Activated CD8-positive, alpha-beta T cell treated with anti-CD3 and anti-CD28 coated beads for 36 hours (primary cell): ENCODE measurements at regions not wholly inside any gene's neighbourhood (a gene's known extent, or its start where the extent isn't known, plus 50 kb on each side); places are given as distances from the start of the nearest gene placed in this dataset.

ENCODE experiments used
- ATAC-seq: fragments of 200-7000 bp; cut with Tn5 transposase; one replicate; pipeline ENCODE4 v1.10.0; 2021; ENCODE audit warnings: mild to moderate bottlenecking, moderate library complexity
- CTCF ChIA-PET: fragments of 350-600 bp; sonication (Branson Sonifier 250); formaldehyde crosslinking; loops from one replicate; lab custom pipeline; 2021; ENCODE audit warnings: antibody characterized with exemption; lab: Charles Lee
- POLR2A ChIA-PET: fragments of 350-600 bp; sonication (Branson Sonifier 250); formaldehyde crosslinking; loops from one replicate; lab custom pipeline; 2021; ENCODE audit warnings: antibody characterized with exemption; lab: Charles Lee
- DNase-seq: peaks from one replicate; pipeline ENCODE4 v3.0.0-alpha.2; 2020
- H3K27ac Mint-ChIP-seq: one replicate; pipeline ENCODE4 v1.8.0; 2021; ENCODE audit warnings: mild to moderate bottlenecking, mixed read lengths
- H3K27me3 Mint-ChIP-seq: one replicate; pipeline ENCODE4 v1.8.0; 2021; ENCODE audit warnings: mixed read lengths
- H3K36me3 Mint-ChIP-seq: one replicate; pipeline ENCODE4 v1.8.0; 2021; ENCODE audit warnings: low read depth, mixed read lengths
- H3K4me1 Mint-ChIP-seq: one replicate; pipeline ENCODE4 v1.8.0; 2021; ENCODE audit warnings: low read depth, mixed read lengths
- H3K4me3 Mint-ChIP-seq: one replicate; pipeline ENCODE4 v1.8.0; 2021; ENCODE audit warnings: mild to moderate bottlenecking, moderate library complexity, mixed read lengths
- H3K9me3 Mint-ChIP-seq: one replicate; pipeline ENCODE4 v1.8.0; 2021; ENCODE audit warnings: mixed read lengths
- intact Hi-C: fragments of 100-400 bp; cut with micrococcal nuclease; formaldehyde crosslinking; loops from one replicate; pipeline ENCODE4 v1.10.0; 2022
- TF ChIP-seq, protein P1 (sequence below): fragments of 200-600 bp; IDR thresholded peaks from one replicate; pipeline ENCODE4 v1.8.0; 2022; ENCODE audit warnings: antibody characterized with exemption, mild to moderate bottlenecking

DNA sequence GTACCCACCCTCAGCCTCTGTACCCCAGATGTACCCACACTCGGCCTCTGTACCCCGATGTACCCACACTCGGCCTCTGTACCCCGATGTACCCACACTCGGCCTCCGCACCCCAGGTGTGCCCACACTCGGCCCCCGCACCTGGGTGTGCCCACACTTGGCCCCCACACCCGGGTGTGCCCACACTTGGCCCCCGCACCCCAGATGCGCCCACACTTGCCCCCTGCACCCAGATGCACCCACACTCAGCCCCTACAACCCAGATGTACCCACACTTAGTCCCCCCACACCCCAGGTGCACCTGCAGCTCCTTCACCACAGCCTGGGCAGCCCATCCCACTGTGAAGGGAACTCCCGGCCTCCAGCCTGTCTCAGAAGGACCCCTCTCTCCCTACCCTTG lies 69.7 kb downstream of the PEX11G start:
- ChIA-PET CTCF (no interaction called here), POLR2A (no interaction called here)
- no peak for DNase-seq
- TF ChIP-seq, protein P1, sequence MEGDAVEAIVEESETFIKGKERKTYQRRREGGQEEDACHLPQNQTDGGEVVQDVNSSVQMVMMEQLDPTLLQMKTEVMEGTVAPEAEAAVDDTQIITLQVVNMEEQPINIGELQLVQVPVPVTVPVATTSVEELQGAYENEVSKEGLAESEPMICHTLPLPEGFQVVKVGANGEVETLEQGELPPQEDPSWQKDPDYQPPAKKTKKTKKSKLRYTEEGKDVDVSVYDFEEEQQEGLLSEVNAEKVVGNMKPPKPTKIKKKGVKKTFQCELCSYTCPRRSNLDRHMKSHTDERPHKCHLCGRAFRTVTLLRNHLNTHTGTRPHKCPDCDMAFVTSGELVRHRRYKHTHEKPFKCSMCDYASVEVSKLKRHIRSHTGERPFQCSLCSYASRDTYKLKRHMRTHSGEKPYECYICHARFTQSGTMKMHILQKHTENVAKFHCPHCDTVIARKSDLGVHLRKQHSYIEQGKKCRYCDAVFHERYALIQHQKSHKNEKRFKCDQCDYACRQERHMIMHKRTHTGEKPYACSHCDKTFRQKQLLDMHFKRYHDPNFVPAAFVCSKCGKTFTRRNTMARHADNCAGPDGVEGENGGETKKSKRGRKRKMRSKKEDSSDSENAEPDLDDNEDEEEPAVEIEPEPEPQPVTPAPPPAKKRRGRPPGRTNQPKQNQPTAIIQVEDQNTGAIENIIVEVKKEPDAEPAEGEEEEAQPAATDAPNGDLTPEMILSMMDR: no peak
- no peak overlapping the region for H3K4me3 Mint-ChIP-seq
- H3K27me3 Mint-ChIP-seq: no peaks in the 10 kb centered on the region
- ATAC-seq: no peak
- H3K27ac Mint-ChIP-seq: peak overlapping the region; percentile 15
- peaks cover 10% of the 10 kb centered on the region for H3K4me1 Mint-ChIP-seq
- intact Hi-C loops: no loop called here
- peaks cover 11% of the 10 kb centered on the region for H3K36me3 Mint-ChIP-seq
- no peaks in the 10 kb centered on the region for H3K9me3 Mint-ChIP-seq

DNA sequence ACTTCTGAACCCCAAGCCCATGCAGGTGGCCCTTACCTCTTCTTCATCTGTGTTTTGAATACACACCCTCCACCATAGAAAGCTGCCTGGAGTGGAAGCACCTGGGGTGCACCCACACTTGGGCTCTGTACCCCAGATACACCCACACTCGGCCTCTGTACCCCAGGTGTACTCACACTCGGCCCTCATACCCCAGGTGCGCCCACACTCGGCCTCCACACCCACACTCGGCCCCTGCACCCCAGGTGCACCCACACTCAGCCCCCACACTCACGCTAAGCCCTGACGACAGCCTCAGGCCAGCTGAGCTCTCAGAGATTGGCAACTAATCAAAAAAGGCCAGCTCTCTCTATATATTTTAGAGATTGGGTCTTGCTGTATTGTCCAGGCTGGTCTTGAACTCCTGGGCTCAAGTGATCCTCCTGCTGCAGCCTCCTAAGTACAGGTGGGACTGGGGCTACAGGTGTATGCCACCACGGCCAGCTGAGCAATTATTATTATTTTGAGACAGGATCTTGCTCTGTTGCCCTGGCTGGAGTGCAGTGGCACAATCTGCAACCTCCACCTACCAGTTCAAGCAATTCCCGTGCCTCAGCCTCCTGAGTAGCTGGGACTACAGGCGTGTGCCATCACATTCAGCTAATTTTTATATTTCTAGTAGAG lies 68.9 kb downstream of the PEX11G start:
- Mint-ChIP-seq H3K4me1 (peaks cover 12% of the 10 kb centered on the region), H3K36me3 (peaks cover 11% of the 10 kb centered on the region), H3K4me3 (no peak overlapping the region), H3K9me3 (no peaks in the 10 kb centered on the region), H3K27me3 (no peaks in the 10 kb centered on the region), H3K27ac (peak overlapping the region; percentile 15)
- no peak for DNase-seq
- no peak for ATAC-seq
- ChIA-PET CTCF (no interaction called here), POLR2A (no interaction called here)
- TF ChIP-seq, protein P1: no peak
- intact Hi-C loops: no loop called here

DNA sequence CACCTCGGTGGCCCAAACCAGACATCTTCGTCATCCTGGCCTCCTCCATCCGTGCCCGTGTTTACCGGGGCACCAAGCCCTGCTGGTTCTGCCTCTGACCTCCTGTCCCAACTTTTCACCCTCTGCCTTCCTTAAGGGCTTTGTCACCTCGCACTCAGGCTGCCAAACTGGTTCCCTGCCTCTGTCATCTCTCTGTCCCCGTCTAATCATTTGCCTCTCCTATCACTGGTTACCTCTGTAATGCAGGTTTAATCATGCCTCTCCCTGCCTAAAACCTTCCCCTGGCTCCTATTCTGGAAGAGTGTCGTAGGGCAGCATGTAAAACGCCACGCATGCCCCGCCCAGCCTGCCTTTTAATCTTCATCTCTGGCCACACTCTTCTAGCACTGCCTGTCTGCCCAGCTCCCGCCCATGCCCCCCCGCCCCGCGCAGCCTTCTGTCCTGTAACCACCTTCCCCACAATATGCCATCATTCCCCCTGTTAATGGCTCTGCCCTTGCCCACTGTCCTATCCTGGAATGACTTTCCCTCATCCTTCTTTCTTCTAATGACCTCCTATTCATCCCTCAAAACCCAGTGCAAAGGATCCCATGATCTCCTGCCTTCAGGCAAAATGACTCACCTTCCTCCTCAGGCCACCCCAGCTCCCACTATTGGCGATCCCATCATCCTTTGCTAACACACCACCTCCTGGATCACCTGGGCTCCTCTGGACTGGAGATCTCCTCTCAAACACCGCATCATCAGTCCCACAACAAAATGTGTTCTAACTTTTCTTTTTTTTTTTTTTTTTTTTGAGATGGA lies 66.7 kb downstream of the PEX11G start:
- ChIA-PET CTCF (interaction anchor here (1.6 kb wide), 1 partner anchor 16 kb away, joined by 4 read pairs; no protein-coding TSS in a partner anchor), POLR2A (no interaction called here)
- Mint-ChIP-seq H3K4me1 (peaks cover 20% of the 10 kb centered on the region), H3K36me3 (peaks cover 8% of the 10 kb centered on the region), H3K4me3 (no peak overlapping the region), H3K27ac (peak overlapping the region; percentile 65), H3K9me3 (no peaks in the 10 kb centered on the region), H3K27me3 (no peaks in the 10 kb centered on the region)
- ATAC-seq (no peak), DNase-seq (no peak)
- TF ChIP-seq, protein P1: no peak
- intact Hi-C loops: no loop called here
